Effector memory CD8-positive, alpha-beta T cell (primary cell): ENCODE measurements at regions not wholly inside any gene's neighbourhood (a gene's known extent, or its start where the extent isn't known, plus 50 kb on each side); places are given as distances from the start of the nearest gene placed in this dataset.
A peak's percentile ranks its signal among the peaks of the same experiment; 100 is the strongest.

Experiments
- ATAC-seq: fragments of 150-1000 bp; cut with Tn5 transposase; replicated peaks from 2 replicates; pipeline ENCODE4 v1.10.0; 2021; ENCODE audit warnings: mild to moderate bottlenecking, moderate library complexity
- DNase-seq, 3 experiments: peaks; one replicate each; pipeline ENCODE4 v3.0.0; 2021
- H3K27ac Mint-ChIP-seq, 2 donors: one replicate each; pipeline ENCODE4 v1.8.0; 2022; ENCODE audit warnings: mild to moderate bottlenecking in 2 of 2, mixed read lengths in 2 of 2, moderate library complexity in 2 of 2
- H3K27me3 Mint-ChIP-seq, 2 donors: one replicate each; pipeline ENCODE4 v1.8.0; 2022; ENCODE audit warnings: mixed read lengths in 2 of 2
- H3K36me3 Mint-ChIP-seq: one replicate; pipeline ENCODE4 v1.8.0; 2022; ENCODE audit warnings: mild to moderate bottlenecking, moderate library complexity, mixed read lengths; ENCODE audit not compliant: insufficient read depth
- H3K4me1 Mint-ChIP-seq, 2 donors: one replicate each; pipeline ENCODE4 v1.8.0; 2022; ENCODE audit warnings: low read depth in 2 of 2, mixed read lengths in 2 of 2
- H3K4me3 Mint-ChIP-seq, 2 donors: one replicate each; pipeline ENCODE4 v1.8.0; 2022; ENCODE audit warnings: mild to moderate bottlenecking in 2 of 2, mixed read lengths in 2 of 2, moderate library complexity in 2 of 2
- H3K9me3 Mint-ChIP-seq, 2 donors: one replicate each; pipeline ENCODE4 v1.8.0; 2022; ENCODE audit warnings: mixed read lengths in 2 of 2

DNA sequence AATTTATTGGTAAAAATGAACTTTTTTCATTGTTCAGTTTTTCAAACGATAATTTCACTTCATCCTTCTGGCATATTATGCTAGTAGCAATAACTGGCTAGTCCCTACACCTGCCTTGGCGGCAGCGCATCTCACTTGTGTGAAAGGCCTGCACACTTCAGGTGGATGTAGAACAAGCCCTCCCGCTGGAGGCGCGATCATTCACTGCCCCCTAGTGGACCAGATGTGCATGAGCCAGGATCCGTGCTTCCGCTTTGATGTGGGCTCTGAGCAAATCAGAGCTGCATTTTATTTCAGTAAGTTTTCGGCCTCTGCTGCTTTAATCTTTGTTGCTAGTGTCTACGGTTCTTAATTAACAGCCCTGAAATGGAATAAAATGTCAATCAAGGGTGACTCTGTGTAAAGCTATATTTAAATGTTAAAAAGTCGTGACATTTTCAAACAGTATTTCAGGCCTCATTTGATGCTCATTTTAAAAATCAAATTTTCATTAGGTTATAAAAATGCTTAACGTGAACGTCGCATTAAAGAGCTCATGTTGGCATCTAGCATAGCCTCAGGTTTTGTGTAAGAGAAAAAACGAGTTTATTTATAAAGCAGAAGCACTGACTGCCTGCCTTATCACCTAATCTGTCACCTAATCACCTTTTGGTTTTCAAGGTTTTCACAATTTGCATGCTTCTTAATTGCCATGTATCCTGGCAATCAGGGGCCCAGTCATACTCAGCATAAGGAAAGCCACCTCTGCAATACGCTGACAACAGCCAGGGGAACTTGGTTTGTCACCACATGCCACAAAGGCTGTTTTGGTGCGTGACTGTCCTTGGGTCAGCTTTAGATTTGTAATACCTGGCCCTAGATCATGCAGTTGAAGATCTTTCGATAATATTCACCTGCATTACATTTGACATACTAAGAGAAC is 112.2 kb downstream of the TEX26 start:
- H3K9me3 Mint-ChIP-seq, result no peaks in the 10 kb centered on the region
- peak overlapping the region; percentile 81 to 84 for H3K27ac Mint-ChIP-seq
- H3K4me1 Mint-ChIP-seq, result peaks cover 18 to 31% of the 10 kb centered on the region in 2 donors
- DNase-seq (peak; percentile 73 to 80 (median 77)), ATAC-seq (peak; percentile 88)
- H3K27me3 Mint-ChIP-seq, result peaks cover 7 to 27% of the 10 kb centered on the region in 2 donors
- no peaks in the 10 kb centered on the region for H3K36me3 Mint-ChIP-seq
- peak overlapping the region; percentile 48 to 60 for H3K4me3 Mint-ChIP-seq

DNA sequence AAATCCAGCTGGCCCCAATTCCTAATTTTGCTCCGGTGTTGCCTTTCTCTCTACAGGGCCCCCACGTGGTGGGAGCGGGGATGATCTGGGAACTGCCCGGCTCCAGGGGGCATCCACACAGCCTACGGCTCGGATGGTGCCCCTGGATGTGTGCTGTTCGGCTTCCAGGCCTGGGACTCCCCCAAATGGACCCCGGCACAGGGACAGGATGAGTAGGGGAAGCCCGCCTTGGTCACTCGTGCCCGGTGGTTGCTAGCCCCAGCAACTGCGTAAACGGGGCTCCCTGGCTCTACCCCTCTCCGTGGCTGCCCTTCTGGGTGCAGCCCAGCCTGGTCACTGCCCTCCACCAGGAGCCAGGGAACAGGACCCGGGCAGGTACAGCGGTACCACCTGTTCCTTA is 111.5 kb downstream of the TEX26 start:
- H3K27me3 Mint-ChIP-seq, result peaks cover 7 to 27% of the 10 kb centered on the region in 2 donors
- H3K4me1 Mint-ChIP-seq, result peaks cover 25 to 38% of the 10 kb centered on the region in 2 donors
- ATAC-seq, result no peak
- H3K27ac Mint-ChIP-seq, result no peak overlapping the region
- H3K4me3 Mint-ChIP-seq, result peak overlapping the region in 1 of 2 donors; percentile 48
- H3K36me3 Mint-ChIP-seq, result peaks cover 3% of the 10 kb centered on the region
- H3K9me3 Mint-ChIP-seq, result no peaks in the 10 kb centered on the region
- DNase-seq, result no peak

DNA sequence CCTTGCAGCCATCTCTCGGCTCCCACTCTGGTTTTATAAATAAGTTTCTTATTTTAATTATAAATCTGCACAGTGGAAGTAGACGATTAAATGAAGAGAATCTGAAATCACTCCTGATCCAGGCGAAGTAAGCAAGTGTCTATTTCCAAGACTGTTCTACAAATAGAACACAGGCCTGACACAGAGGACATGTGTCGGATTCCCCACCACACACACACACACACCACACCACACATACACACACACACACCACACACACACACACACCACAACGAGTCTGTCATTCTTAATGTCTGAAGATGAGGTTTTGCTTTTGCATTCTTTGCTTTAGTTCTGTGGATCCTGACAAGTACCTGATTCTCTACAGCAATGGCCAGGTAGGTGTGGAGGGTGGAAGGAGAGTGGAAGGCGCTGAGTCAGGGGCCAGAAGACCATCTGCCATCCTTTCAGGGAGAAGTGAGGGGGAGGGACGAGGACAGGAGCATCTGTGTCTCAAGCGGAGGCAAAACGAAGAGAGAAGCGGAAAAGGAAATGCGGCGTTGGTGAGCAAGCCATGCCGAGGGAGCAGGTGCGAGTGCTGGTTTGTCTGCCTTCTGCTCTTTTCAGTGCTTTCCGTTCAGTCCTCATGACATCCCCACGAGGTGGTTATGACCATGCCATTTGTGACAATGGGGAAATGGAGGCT is 110.2 kb downstream of the TEX26 start:
- Mint-ChIP-seq H3K4me1 (peaks cover 35 to 50% of the 10 kb centered on the region in 2 donors), H3K27me3 (peaks cover 7 to 27% of the 10 kb centered on the region in 2 donors), H3K36me3 (peaks cover 3% of the 10 kb centered on the region), H3K9me3 (no peaks in the 10 kb centered on the region), H3K27ac (peak overlapping the region in 1 of 2 donors; percentile 65), H3K4me3 (peak overlapping the region in 1 of 2 donors; percentile 20)
- ATAC-seq (no peak), DNase-seq (no peak)

DNA sequence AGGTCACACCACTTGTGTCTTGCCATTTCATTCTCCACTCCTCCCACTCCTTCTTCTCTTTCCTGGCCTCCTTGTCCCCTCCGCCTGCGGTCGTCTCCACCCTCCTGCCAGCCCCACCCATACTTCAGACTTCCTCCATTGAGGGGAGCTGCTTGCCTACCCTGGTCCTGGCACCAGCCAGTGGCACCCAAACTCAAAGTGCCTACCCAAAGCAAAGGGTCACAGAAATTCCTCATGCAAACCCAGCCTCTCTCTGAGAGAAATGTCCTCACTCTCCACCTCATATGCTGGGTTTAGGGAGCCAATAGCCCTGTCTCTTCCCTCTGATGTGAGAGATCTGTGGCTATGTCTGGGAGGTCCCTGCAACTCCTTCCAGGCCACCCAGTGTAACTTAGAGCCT is 109.6 kb downstream of the TEX26 start:
- Mint-ChIP-seq H3K27me3 (peaks cover 7 to 27% of the 10 kb centered on the region in 2 donors), H3K4me3 (no peak overlapping the region), H3K27ac (peak overlapping the region; percentile 65 to 73), H3K36me3 (peaks cover 3% of the 10 kb centered on the region), H3K9me3 (no peaks in the 10 kb centered on the region), H3K4me1 (peaks cover 35 to 50% of the 10 kb centered on the region in 2 donors)
- DNase-seq (no peak), ATAC-seq (no peak)

DNA sequence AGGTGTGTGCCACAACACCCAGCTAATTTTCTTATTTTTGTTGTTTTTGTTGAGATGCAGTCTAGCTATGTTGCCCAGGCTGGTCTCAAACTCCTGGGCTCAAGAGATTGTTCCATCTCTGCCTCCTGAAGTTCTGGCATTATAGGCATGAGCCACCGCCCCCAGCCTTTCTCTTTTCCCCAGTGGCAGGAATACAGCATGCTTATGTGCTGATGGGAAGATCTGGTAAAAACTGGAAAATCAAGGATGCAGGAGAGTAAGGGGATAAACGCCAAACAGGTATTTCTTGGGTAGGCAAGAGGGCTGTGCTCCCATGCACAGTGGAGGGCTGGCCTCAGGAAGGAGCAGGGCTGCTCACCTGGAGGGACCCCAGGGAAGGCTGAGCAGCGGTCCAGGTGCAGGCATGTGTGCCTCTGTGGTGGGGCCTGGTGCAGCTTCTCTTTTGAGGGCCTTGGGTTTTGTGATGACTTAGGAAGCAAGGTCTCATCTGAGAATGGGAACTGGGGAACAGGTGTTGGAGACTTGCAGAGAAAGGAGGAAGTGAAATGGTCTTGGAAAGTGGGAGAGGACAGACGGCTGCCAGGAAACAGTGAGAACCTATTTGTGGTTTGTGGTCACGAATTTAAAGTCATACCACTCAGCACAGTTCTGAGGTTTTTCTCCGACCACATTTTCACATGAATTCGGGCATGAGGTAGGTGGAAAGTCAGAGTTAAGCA is 106.5 kb downstream of the TEX26 start:
- peak; percentile 70 for ATAC-seq
- H3K36me3 Mint-ChIP-seq, result peaks cover 3% of the 10 kb centered on the region
- H3K27me3 Mint-ChIP-seq, result peaks cover 17 to 30% of the 10 kb centered on the region in 2 donors
- peak overlapping the region; percentile 39 to 71 for H3K4me3 Mint-ChIP-seq
- peak overlapping the region; percentile 4 to 8 for H3K27ac Mint-ChIP-seq
- no peaks in the 10 kb centered on the region for H3K9me3 Mint-ChIP-seq
- peaks cover 19 to 27% of the 10 kb centered on the region in 2 donors for H3K4me1 Mint-ChIP-seq
- DNase-seq, result no peak

DNA sequence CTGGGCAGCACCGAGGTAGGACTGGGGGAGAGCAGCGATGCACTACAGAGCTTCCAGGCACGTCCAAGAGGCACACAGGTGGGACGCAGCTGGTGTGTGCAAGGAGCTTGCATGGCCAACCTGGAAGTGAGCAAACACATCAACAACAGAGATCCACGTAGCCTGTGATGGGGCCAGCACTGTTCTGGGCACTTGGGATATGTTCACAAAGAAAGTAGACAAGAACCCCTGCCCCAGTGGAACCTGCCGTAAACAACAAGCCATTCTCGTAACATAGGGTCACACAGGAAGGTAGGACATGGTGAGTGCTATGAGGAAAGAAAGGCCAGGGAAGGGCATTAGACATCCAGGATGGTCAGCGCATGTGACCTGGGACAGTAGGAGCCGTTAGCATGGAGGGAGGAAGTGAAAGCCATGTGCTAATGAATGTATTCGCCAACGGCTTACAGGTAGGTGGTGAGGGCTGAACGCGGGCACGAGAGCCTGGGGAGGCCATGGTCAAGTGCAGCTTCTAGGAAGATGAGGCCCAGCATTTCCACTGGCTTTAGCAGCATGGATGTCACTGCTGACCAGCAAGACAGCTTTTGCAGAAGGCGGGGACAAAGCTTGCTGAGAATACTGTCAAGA is 105.5 kb downstream of the TEX26 start:
- no peaks in the 10 kb centered on the region for H3K9me3 Mint-ChIP-seq
- no peak overlapping the region for H3K4me3 Mint-ChIP-seq
- H3K36me3 Mint-ChIP-seq, result peaks cover 3% of the 10 kb centered on the region
- ATAC-seq (no peak), DNase-seq (no peak)
- H3K27ac Mint-ChIP-seq, result no peak overlapping the region
- peaks cover 19 to 27% of the 10 kb centered on the region in 2 donors for H3K4me1 Mint-ChIP-seq
- H3K27me3 Mint-ChIP-seq, result peaks cover 18 to 25% of the 10 kb centered on the region in 2 donors

DNA sequence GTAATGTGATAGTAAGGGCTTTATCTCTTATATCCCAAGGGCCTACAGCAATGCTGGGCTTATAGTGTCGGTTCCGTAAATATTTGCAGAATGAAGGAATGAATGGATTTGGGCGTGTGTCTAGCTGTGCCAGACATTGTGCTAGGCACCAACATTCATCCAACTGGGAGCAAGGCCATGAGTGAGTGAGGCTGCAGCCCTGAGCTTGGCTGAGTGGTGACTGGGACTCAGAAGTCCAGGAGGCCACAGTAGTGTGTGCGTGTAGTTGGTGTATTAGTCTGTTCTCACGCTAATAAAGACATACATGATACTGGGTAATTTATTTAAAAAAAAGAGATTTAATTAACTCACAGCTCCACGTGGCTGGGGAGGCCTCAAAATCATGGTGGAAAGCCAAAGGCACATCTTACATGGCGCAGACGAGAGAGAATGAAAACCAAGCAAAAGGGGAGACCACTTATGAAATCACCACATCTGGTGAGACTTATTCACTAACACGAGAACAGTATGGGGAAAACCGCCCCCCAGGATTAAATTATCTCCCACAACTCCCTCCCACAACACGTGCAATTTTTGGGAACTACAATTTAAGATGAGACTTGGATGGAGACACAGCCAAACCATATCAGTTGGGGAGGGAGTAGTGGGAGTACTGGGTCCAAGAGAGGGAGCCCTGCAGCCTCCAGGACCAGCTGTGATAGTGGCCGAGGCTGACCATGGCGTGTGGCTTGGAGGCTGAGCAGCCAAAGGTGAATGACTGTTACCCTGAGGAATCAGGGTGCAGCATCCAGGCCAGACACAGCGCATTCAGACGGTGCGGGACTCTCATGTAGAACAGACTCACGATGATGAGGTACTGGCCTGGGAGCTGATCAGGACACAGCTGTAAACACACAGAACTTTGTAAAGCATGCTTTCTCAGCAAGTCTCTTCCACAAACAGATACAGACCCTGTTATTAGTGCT is 104.6 kb downstream of the TEX26 start:
- H3K4me3 Mint-ChIP-seq, result no peak overlapping the region
- peaks cover 25% of the 10 kb centered on the region in 2 donors for H3K27me3 Mint-ChIP-seq
- DNase-seq, result no peak
- no peak for ATAC-seq
- H3K9me3 Mint-ChIP-seq, result no peaks in the 10 kb centered on the region
- peaks cover 19 to 27% of the 10 kb centered on the region in 2 donors for H3K4me1 Mint-ChIP-seq
- no peak overlapping the region for H3K27ac Mint-ChIP-seq
- peaks cover 3% of the 10 kb centered on the region for H3K36me3 Mint-ChIP-seq

DNA sequence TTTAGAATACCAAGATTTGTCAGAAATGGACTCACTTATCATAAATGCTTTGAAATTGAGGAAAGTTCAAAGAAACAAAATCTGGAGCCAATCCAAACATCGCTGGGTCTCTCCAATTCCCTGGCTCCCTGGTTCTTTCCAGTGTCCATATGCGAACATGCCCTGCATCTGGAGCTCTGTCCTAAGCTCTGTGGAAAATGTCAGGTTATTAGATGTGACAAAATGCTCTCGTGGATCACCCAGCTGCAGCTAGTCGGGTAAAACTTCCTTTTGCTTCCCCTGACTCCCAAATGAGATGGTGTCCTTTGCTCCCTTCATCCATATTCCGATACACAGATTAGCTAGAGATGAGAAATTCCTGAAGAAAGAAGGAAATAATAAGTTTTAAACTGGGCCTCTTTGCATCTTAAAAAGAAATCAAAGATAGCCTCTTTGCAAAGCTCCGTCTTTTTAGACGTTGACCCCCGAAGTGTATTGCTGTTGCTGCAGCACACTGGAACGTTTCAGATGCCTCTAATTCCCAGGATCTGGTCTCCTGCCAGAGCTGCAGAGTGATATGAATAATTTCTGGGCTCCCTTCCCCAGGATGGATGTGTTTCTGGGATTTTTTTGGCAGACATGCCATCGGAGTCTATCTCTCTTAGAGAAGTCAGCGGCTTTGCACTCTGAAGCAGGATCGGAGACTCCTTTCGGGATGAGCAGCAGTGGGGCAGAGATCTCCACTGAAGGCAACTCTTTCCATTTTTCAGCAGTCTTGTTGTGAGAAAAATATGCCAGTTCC is 102.9 kb downstream of the TEX26 start:
- H3K4me1 Mint-ChIP-seq, result peaks cover 19 to 26% of the 10 kb centered on the region in 2 donors
- ATAC-seq (no peak), DNase-seq (no peak)
- H3K27ac Mint-ChIP-seq, result no peak overlapping the region
- peaks cover 3% of the 10 kb centered on the region for H3K36me3 Mint-ChIP-seq
- H3K4me3 Mint-ChIP-seq, result no peak overlapping the region
- peaks cover 21 to 24% of the 10 kb centered on the region in 2 donors for H3K27me3 Mint-ChIP-seq
- H3K9me3 Mint-ChIP-seq, result no peaks in the 10 kb centered on the region

DNA sequence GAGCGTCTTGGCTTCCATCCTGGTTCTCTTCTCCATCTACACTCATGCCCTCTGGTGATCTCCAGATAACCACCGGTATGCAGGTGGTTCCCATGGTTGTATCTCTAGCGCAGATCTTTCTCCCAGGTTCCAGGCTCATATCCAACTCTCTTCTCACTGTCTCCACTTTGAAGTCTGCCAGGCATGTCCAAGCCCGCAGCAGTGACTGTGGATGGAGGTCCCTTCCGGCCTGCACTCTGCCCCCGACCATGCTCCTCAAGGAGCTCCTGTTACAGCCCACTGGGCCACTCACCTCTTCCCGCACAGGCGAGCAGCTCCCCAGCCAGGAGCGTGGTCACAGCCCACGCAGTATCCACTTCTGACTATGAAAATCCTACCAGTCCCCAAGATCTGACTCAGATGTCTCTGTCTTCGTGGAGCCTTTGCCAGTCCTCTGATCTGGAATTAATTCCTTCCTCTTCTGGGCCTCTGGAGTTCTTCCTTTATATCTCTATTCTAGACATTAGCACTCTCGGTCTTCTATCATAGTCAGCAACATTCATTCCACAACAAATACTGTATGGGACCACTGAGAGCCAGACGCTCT is 100.2 kb downstream of the TEX26 start:
- no peak for DNase-seq
- no peak for ATAC-seq
- peaks cover 28 to 33% of the 10 kb centered on the region in 2 donors for H3K27me3 Mint-ChIP-seq
- H3K36me3 Mint-ChIP-seq, result no peaks in the 10 kb centered on the region
- H3K4me1 Mint-ChIP-seq, result peaks cover 0 to under 1% of the 10 kb centered on the region in 2 donors
- no peaks in the 10 kb centered on the region for H3K9me3 Mint-ChIP-seq
- H3K4me3 Mint-ChIP-seq, result no peak overlapping the region
- H3K27ac Mint-ChIP-seq, result no peak overlapping the region

DNA sequence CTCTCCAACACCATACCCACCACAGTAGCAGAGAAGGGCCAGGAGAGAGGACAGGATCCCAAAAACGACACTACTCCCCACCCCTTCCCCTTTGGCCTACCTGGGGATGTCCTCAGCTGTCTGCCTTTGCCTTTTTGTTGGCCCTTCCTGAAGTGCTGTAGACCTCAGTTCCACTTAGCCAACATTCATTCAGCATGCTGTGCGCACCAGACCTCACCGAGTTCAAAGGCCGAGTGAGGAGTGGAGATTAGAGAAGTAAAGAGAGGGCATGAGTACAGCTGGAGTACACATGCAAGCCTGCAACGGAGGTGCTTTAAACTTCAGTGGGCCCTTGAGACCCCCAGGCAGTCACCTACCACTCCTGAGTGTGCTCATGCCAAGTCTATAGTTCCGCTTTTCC is 99.0 kb downstream of the TEX26 start:
- Mint-ChIP-seq H3K27me3 (peaks cover 28 to 36% of the 10 kb centered on the region in 2 donors), H3K4me1 (no peaks in the 10 kb centered on the region), H3K9me3 (no peaks in the 10 kb centered on the region), H3K27ac (no peak overlapping the region), H3K4me3 (no peak overlapping the region), H3K36me3 (no peaks in the 10 kb centered on the region)
- DNase-seq (no peak), ATAC-seq (no peak)

DNA sequence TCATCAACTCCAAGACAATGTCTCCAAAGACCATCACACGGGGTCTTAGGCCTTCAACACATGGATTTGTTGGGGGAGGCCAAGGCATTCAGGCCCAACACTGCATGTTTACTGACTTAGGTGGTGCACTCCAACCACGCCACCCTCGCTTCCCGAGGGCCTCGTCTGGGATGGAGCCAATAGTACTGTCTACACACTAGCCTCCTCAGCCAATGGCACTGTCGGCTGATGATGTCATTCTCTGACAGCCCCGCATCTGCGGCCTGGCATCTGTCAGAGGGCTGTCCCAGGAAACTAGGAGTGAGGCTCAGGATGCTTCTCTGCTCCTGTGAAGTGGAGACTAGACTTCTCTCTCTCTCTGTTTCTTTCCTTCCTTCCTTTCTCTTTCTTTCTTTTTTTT is 96.6 kb downstream of the TEX26 start:
- H3K36me3 Mint-ChIP-seq, result no peaks in the 10 kb centered on the region
- no peaks in the 10 kb centered on the region for H3K4me1 Mint-ChIP-seq
- H3K27ac Mint-ChIP-seq, result peak overlapping the region in 1 of 2 donors; percentile 17
- H3K27me3 Mint-ChIP-seq, result peaks cover 19 to 30% of the 10 kb centered on the region in 2 donors
- H3K4me3 Mint-ChIP-seq, result no peak overlapping the region
- ATAC-seq (no peak), DNase-seq (no peak)
- no peaks in the 10 kb centered on the region for H3K9me3 Mint-ChIP-seq
